Panc1 (cell line): ENCODE measurements at regions not wholly inside any gene's neighbourhood (a gene's known extent, or its start where the extent isn't known, plus 50 kb on each side); places are given as distances from the start of the nearest gene placed in this dataset.

Experiments used
- ATAC-seq: fragments of 200-7000 bp; cut with Tn5 transposase; 2 replicates; pipeline ENCODE4 v1.9.1; 2020; ENCODE audit warnings: mild to moderate bottlenecking, moderate library complexity
- BruUV-seq: library from RNA; stranded (reverse); fragments of 400-500 nt; replicated peaks from 2 replicates; lab custom pipeline; 2021; lab: Mats Ljungman, UMichigan
- CTCF ChIA-PET: fragments of 300-600 bp; sonication (Branson Sonifier 250); formaldehyde crosslinking; loops from one replicate; lab custom pipeline; 2022; ENCODE audit warnings: antibody characterized with exemption; lab: Charles Lee
- POLR2A ChIA-PET: fragments of 300-600 bp; sonication (Branson Sonifier 250); formaldehyde crosslinking; loops from one replicate; lab custom pipeline; 2022; ENCODE audit warnings: antibody characterized with exemption; lab: Charles Lee
- DNase-seq: peaks from one replicate; pipeline ENCODE4 v3.0.0-alpha.2; 2010; ENCODE audit warnings: low read depth, low spot score
- H3K27ac ChIP-seq: 2 replicates; pipeline ENCODE4 v1.5.1; 2011; ENCODE audit warnings: mild to moderate bottlenecking, low read length, inconsistent platforms
- H3K27me3 ChIP-seq: fragments of 200-500 bp; sonication (Bioruptor generic); 2 replicates; pipeline ENCODE4 v1.6.0; 2014; ENCODE audit warnings: low read length, inconsistent platforms; ENCODE audit not compliant: control insufficient read depth, insufficient read depth
- H3K36me3 ChIP-seq: fragments of 200-500 bp; sonication (Bioruptor generic); 2 replicates; pipeline ENCODE4 v1.5.1; 2014; ENCODE audit warnings: inconsistent platforms, mild to moderate bottlenecking, low read length, moderate library complexity; ENCODE audit not compliant: control insufficient read depth, insufficient read depth
- H3K4me1 ChIP-seq: 2 replicates; pipeline ENCODE4 v1.5.1; 2011; ENCODE audit warnings: inconsistent platforms, mild to moderate bottlenecking, low read length, moderate library complexity; ENCODE audit not compliant: control insufficient read depth, insufficient read depth
- H3K4me3 ChIP-seq, 2 experiments: 2 replicates each; pipeline ENCODE4 v1.5.1; 2011 to 2012; ENCODE audit warnings: low read depth in 2 of 2, low read length in 2 of 2, mild to moderate bottlenecking in 2 of 2, inconsistent platforms in 1 of 2, moderate library complexity in 1 of 2
- H3K9me3 ChIP-seq: fragments of 200-500 bp; sonication (Bioruptor generic); 2 replicates; pipeline ENCODE4 v1.5.1; 2014; ENCODE audit warnings: low read depth, mild to moderate bottlenecking, inconsistent platforms, low read length, moderate library complexity; ENCODE audit not compliant: control insufficient read depth, insufficient read depth
- POLR2AphosphoS5 ChIP-seq: IDR thresholded peaks from 2 replicates; pipeline ENCODE4 v1.6.1; 2012; ENCODE audit warnings: mild to moderate bottlenecking, low read depth, low read length, moderate library complexity
- REST ChIP-seq, 2 experiments: IDR thresholded peaks; 2 replicates each; pipeline ENCODE4 v1.6.1; 2011 to 2012; ENCODE audit warnings: low read depth in 2 of 2, control low read depth in 1 of 2, low read length in 1 of 2, mild to moderate bottlenecking in 1 of 2, moderate library complexity in 1 of 2; ENCODE audit not compliant: insufficient read depth in 1 of 2
- SIN3A ChIP-seq: IDR thresholded peaks from 2 replicates; pipeline ENCODE4 v1.6.1; 2012; ENCODE audit warnings: low read depth, mild to moderate bottlenecking, low read length, moderate library complexity, borderline replicate concordance; ENCODE audit not compliant: insufficient read depth
- TCF7L2 ChIP-seq: IDR thresholded peaks from 2 replicates; pipeline ENCODE4 v1.6.1; 2011; ENCODE audit warnings: mild to moderate bottlenecking, low read depth, low read length, inconsistent platforms
- in situ Hi-C: cut with HindIII; loops from 2 replicates; pipeline ENCODE4 v1.10.0; 2016; ENCODE audit warnings: low sequenced_read_pairs, low pct_unique_long_range_greater_than_20kb
- intact Hi-C: fragments of 100-400 bp; cut with micrococcal nuclease; formaldehyde crosslinking; loops from one replicate; pipeline ENCODE4 v1.10.0; 2022; ENCODE audit not compliant: unreplicated experiment
- TF ChIP-seq, protein P1 (sequence below): fragments of 450-650 bp; IDR thresholded peaks from 2 replicates; pipeline ENCODE4 v1.5.1; 2017; ENCODE audit warnings: mild to moderate bottlenecking

- no peaks in the 10 kb centered on the region for H3K36me3 ChIP-seq
- H3K9me3 ChIP-seq: no peaks in the 10 kb centered on the region
- in situ Hi-C loops: no loop called here
- TF ChIP-seq SIN3A: no peak
- no peak for TF ChIP-seq POLR2AphosphoS5
- TF ChIP-seq REST (IDR thresholded peaks at IDR 0.05; ENCODE audit: insufficient read depth in 1 of 2, low read depth in 2 of 2, low read length in 1 of 2): no peak
- no peak for TF ChIP-seq TCF7L2
- TF ChIP-seq, protein P1, sequence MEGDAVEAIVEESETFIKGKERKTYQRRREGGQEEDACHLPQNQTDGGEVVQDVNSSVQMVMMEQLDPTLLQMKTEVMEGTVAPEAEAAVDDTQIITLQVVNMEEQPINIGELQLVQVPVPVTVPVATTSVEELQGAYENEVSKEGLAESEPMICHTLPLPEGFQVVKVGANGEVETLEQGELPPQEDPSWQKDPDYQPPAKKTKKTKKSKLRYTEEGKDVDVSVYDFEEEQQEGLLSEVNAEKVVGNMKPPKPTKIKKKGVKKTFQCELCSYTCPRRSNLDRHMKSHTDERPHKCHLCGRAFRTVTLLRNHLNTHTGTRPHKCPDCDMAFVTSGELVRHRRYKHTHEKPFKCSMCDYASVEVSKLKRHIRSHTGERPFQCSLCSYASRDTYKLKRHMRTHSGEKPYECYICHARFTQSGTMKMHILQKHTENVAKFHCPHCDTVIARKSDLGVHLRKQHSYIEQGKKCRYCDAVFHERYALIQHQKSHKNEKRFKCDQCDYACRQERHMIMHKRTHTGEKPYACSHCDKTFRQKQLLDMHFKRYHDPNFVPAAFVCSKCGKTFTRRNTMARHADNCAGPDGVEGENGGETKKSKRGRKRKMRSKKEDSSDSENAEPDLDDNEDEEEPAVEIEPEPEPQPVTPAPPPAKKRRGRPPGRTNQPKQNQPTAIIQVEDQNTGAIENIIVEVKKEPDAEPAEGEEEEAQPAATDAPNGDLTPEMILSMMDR: no peak
- H3K27ac ChIP-seq: no peak overlapping the region
- no peak for ATAC-seq
- ChIA-PET CTCF (no interaction called here), POLR2A (no interaction called here)
- H3K4me1 ChIP-seq: no peaks in the 10 kb centered on the region
- H3K27me3 ChIP-seq: no peaks in the 10 kb centered on the region
- no TSS peak for BruUV-seq
- H3K4me3 ChIP-seq: no peak overlapping the region
- no peak for DNase-seq
- intact Hi-C loops: no loop called here
These were observed 223.4 kb upstream of the HTR2A start for GRCh38 chr13:47120282-47120681.

GRCh38 chr13:47119575-47120235, 222.9 kb upstream of the HTR2A start:
- no peak for TF ChIP-seq SIN3A
- TF ChIP-seq POLR2AphosphoS5: no peak
- TF ChIP-seq, protein P1: no peak
- no peak for TF ChIP-seq REST (IDR thresholded peaks at IDR 0.05; ENCODE audit: insufficient read depth in 1 of 2, low read depth in 2 of 2, low read length in 1 of 2)
- TF ChIP-seq TCF7L2: no peak
- DNase-seq: no peak
- Histone ChIP-seq H3K27ac (no peak overlapping the region), H3K27me3 (no peaks in the 10 kb centered on the region), H3K4me1 (no peaks in the 10 kb centered on the region), H3K36me3 (no peaks in the 10 kb centered on the region), H3K4me3 (no peak overlapping the region), H3K9me3 (no peaks in the 10 kb centered on the region)
- ChIA-PET POLR2A (no interaction called here), CTCF (no interaction called here)
- no peak for ATAC-seq
- in situ Hi-C loops (no loop called here), intact Hi-C loops (no loop called here)
- no TSS peak for BruUV-seq
